ENCODE measurements at regions not wholly inside any gene's neighbourhood (a gene's known extent, or its start where the extent isn't known, plus 50 kb on each side); places are given as distances from the start of the nearest gene placed in this dataset.

DNA sequence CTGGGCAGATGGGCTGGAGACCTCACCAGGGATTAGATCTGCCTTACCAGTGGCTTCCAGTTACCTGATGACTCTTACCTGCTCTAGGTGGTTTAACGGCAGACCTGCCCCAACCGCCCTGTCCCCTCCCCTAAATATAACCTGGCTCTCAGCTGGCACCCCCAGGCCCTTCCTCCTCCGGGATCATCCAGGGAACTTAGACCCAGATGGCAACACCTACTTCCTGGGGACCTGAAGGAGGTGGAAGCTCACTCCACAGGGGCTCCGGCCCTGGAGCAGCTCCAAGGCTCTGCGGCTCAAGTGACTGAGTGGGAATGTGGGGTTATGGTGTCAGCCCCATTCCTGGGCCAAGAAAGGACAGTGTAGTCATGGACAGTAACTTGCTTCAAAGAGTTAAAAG, 130.4 kb downstream of the OLFM1 start:
- Histone ChIP-seq H3K9me3 (no peaks in the 10 kb centered on the region), H3K27ac (no peak overlapping the region), H3K4me2 (no peak overlapping the region), H3K4me1 (no peaks in the 10 kb centered on the region), H3K4me3 (no peak overlapping the region)
- WGBS (ENCODE audit: missing lambda C conversion rate), result 52% methylated on average over 2 of the region's 5 CpGs
- DNase-seq (ENCODE audit: low read depth in 1 of 2, low spot score in 1 of 2) (no peak), ATAC-seq (no peak), FAIRE-seq (no peak)
- ChIA-PET CTCF (interaction anchor here (1.3 kb wide), 1 partner anchor 131 kb away, joined by 3 read pairs; the partner anchor contains the start of gene OLFM1), POLR2A (no interaction called here)
- no peak for TF ChIP-seq KDM5A (IDR thresholded peaks at IDR 0.05)
- TF ChIP-seq, protein P1, sequence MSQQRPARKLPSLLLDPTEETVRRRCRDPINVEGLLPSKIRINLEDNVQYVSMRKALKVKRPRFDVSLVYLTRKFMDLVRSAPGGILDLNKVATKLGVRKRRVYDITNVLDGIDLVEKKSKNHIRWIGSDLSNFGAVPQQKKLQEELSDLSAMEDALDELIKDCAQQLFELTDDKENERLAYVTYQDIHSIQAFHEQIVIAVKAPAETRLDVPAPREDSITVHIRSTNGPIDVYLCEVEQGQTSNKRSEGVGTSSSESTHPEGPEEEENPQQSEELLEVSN (IDR thresholded peaks at IDR 0.05; ENCODE audit: borderline replicate concordance, low read depth), result no peak
- no peak for TF ChIP-seq ATOH8 (CRISPR knock-in tag; IDR thresholded peaks at IDR 0.05; ENCODE audit: low read depth)
- TF ChIP-seq FOSB (CRISPR knock-in tag; IDR thresholded peaks at IDR 0.05), result no peak
- no peak for TF ChIP-seq ZNF302 (CRISPR knock-in tag; IDR thresholded peaks at IDR 0.05)
- TF ChIP-seq FOSL2 (IDR thresholded peaks at IDR 0.05), result no peak
- no peak for TF ChIP-seq FOSL2 (CRISPR knock-in tag; IDR thresholded peaks at IDR 0.05)
- TF ChIP-seq, protein P2, sequence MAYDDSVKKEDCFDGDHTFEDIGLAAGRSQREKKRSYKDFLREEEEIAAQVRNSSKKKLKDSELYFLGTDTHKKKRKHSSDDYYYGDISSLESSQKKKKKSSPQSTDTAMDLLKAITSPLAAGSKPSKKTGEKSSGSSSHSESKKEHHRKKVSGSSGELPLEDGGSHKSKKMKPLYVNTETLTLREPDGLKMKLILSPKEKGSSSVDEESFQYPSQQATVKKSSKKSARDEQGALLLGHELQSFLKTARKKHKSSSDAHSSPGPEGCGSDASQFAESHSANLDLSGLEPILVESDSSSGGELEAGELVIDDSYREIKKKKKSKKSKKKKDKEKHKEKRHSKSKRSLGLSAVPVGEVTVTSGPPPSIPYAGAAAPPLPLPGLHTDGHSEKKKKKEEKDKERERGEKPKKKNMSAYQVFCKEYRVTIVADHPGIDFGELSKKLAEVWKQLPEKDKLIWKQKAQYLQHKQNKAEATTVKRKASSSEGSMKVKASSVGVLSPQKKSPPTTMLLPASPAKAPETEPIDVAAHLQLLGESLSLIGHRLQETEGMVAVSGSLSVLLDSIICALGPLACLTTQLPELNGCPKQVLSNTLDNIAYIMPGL (CRISPR knock-in tag; IDR thresholded peaks at IDR 0.05; ENCODE audit: borderline replicate concordance), result no peak
- no peak for TF ChIP-seq PHF8 (IDR thresholded peaks at IDR 0.05; ENCODE audit: borderline replicate concordance, low read depth)

GRCh38 chr9:135218331-135219225, 131.1 kb downstream of the OLFM1 start:
- H3K9me3 ChIP-seq, result no peaks in the 10 kb centered on the region
- WGBS (ENCODE audit: missing lambda C conversion rate), result 43% methylated on average over 26 of the region's 27 CpGs
- ChIA-PET POLR2A (no interaction called here), CTCF (interaction anchor here (1.3 kb wide), 1 partner anchor 131 kb away, joined by 3 read pairs; the partner anchor contains the start of gene OLFM1)
- no peak overlapping the region for H3K4me3 ChIP-seq
- no peak overlapping the region for H3K27ac ChIP-seq
- H3K4me2 ChIP-seq, result no peak overlapping the region
- FAIRE-seq (no peak), ATAC-seq (no peak), DNase-seq (ENCODE audit: low read depth in 1 of 2, low spot score in 1 of 2) (no peak)
- TF ChIP-seq HOXB13 (CRISPR knock-in tag; IDR thresholded peaks at IDR 0.05; ENCODE audit: low read depth) (no peak), ELK1 (IDR thresholded peaks at IDR 0.05; ENCODE audit: low read depth, low read length) (no peak), USF2 (IDR thresholded peaks at IDR 0.05) (0 out of 2 replicates have a peak, but pooled peaks have one; percentile 29)
- H3K4me1 ChIP-seq, result no peaks in the 10 kb centered on the region

DNA sequence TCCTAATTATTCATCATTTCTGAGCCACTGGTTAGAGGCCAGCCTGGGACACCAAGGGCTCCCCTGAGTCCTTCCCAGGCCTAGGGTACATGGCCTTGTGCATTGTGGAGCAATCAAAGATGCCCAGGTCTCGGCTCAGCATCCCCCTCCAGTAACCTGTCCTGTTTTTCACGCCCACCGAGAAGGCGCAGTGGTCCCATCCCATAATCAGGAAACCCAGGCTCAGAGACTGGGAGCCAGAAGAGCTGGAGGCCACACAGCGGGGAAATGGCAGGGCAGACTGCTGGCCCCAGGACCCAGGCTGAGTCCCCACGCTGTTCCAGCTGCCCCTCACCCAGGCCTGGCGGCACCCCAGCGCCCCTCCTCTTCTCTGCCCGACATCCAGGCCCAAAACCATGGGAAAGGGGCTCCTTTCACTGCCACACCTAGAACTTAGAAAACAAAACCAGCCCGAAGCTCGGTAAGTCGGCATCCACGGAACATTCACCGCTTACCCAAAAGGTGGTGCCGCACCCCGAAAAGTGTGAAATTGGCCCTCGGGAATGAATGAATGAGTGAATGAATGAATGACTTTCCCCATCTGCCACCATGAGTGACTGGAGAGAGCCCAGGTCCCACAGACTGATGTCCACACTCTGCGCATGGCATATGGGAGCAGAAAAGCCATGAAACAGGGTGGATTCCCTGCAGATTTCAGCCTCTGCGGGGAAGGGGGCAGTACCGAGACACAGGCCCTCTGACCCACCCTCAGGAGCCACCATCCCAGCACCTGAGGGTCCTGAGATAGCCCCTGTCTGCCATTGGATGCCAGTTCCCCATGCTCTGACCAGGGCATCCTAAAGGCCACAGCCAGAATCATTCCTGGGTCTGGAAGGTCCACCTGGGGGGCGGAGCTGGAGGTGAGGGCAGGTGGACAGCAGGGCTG, 132.5 kb downstream of the OLFM1 start:
- ChIA-PET CTCF (no interaction called here), POLR2A (no interaction called here)
- Histone ChIP-seq H3K4me2 (no peak overlapping the region), H3K4me1 (no peaks in the 10 kb centered on the region), H3K4me3 (no peak overlapping the region), H3K27ac (no peak overlapping the region), H3K9me3 (no peaks in the 10 kb centered on the region)
- FAIRE-seq (no peak), DNase-seq (ENCODE audit: low read depth in 1 of 2, low spot score in 1 of 2) (no peak), ATAC-seq (no peak)
- 67% methylated on average over 20 of the region's 21 CpGs for WGBS (ENCODE audit: missing lambda C conversion rate)
- no peak for TF ChIP-seq ZFP36 (IDR thresholded peaks at IDR 0.05; ENCODE audit: borderline replicate concordance, partially characterized antibody)
- no peak for TF ChIP-seq MAZ (IDR thresholded peaks at IDR 0.05; ENCODE audit: borderline replicate concordance, low read depth, low read length)
- no peak for TF ChIP-seq CHD2 (IDR thresholded peaks at IDR 0.05; ENCODE audit: low read length, partially characterized antibody)
- no peak for TF ChIP-seq CBX8 (IDR thresholded peaks at IDR 0.05)
- TF ChIP-seq RNF2 (IDR thresholded peaks at IDR 0.05; ENCODE audit: borderline replicate concordance, low read depth), result no peak
- TF ChIP-seq RCOR1 (IDR thresholded peaks at IDR 0.05; ENCODE audit: low read depth, low read length), result no peak
- TF ChIP-seq HOXA7 (CRISPR knock-in tag; IDR thresholded peaks at IDR 0.05), result no peak
- TF ChIP-seq, protein P3, sequence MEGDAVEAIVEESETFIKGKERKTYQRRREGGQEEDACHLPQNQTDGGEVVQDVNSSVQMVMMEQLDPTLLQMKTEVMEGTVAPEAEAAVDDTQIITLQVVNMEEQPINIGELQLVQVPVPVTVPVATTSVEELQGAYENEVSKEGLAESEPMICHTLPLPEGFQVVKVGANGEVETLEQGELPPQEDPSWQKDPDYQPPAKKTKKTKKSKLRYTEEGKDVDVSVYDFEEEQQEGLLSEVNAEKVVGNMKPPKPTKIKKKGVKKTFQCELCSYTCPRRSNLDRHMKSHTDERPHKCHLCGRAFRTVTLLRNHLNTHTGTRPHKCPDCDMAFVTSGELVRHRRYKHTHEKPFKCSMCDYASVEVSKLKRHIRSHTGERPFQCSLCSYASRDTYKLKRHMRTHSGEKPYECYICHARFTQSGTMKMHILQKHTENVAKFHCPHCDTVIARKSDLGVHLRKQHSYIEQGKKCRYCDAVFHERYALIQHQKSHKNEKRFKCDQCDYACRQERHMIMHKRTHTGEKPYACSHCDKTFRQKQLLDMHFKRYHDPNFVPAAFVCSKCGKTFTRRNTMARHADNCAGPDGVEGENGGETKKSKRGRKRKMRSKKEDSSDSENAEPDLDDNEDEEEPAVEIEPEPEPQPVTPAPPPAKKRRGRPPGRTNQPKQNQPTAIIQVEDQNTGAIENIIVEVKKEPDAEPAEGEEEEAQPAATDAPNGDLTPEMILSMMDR (IDR thresholded peaks at IDR 0.05), result no peak
- TF ChIP-seq, protein P2 (CRISPR knock-in tag; IDR thresholded peaks at IDR 0.05; ENCODE audit: borderline replicate concordance), result no peak

Measured in A549 (cell line).